Mesenchymal stem cell (in vitro differentiated cells and primary cell): ENCODE measurements at regions not wholly inside any gene's neighbourhood (a gene's known extent, or its start where the extent isn't known, plus 50 kb on each side); places are given as distances from the start of the nearest gene placed in this dataset.

Source experiments
- DNase-seq: peaks from one replicate; pipeline ENCODE4 v3.0.0-alpha.2; 2013
- H2AFZ ChIP-seq: one replicate; pipeline ENCODE4 v1.6.1; 2013; ENCODE audit warnings: low read depth, mild to moderate bottlenecking, control low read depth, inconsistent platforms, low read length, moderate library complexity
- H2AK5ac ChIP-seq: 2 replicates; pipeline ENCODE4 v1.6.1; 2013; ENCODE audit warnings: low read length, moderate library complexity, mild to moderate bottlenecking, inconsistent platforms; ENCODE audit not compliant: severe bottlenecking
- H2BK120ac ChIP-seq: one replicate; pipeline ENCODE4 v1.6.1; 2013; ENCODE audit warnings: low read depth, mild to moderate bottlenecking, inconsistent platforms, low read length, moderate library complexity
- H2BK12ac ChIP-seq, 2 experiments: one replicate each; pipeline ENCODE4 v1.6.1; 2013; ENCODE audit warnings: inconsistent platforms in 2 of 2, low read length in 2 of 2, mild to moderate bottlenecking in 2 of 2, moderate library complexity in 2 of 2, control low read depth in 1 of 2
- H2BK15ac ChIP-seq: one replicate; pipeline ENCODE4 v1.6.1; 2013; ENCODE audit warnings: mild to moderate bottlenecking, low read depth, inconsistent platforms; ENCODE audit not compliant: poor library complexity, severe bottlenecking
- H2BK5ac ChIP-seq: 2 replicates; pipeline ENCODE4 v1.6.1; 2013; ENCODE audit warnings: low read depth, mild to moderate bottlenecking, low read length, control low read depth, inconsistent platforms; ENCODE audit not compliant: poor library complexity, severe bottlenecking
- H3K14ac ChIP-seq, 2 experiments: one replicate each; pipeline ENCODE4 v1.6.1; 2013; ENCODE audit warnings: inconsistent platforms in 2 of 2, low read length in 2 of 2, control low read depth in 1 of 2, mild to moderate bottlenecking in 1 of 2, moderate library complexity in 1 of 2
- H3K18ac ChIP-seq, 2 experiments: one replicate each; pipeline ENCODE4 v1.6.1; 2013; ENCODE audit warnings: inconsistent platforms in 2 of 2, low read length in 2 of 2, control low read depth in 1 of 2, low read depth in 1 of 2, mild to moderate bottlenecking in 1 of 2
- H3K23ac ChIP-seq, 2 experiments: one replicate each; pipeline ENCODE4 v1.6.1; 2013; ENCODE audit warnings: inconsistent platforms in 2 of 2, low read length in 2 of 2, mild to moderate bottlenecking in 2 of 2, moderate library complexity in 2 of 2, control low read depth in 1 of 2
- H3K27ac ChIP-seq: 2 replicates; pipeline ENCODE4 v1.5.1; 2013; ENCODE audit warnings: mild to moderate bottlenecking, moderate library complexity, low read length, control low read depth, inconsistent platforms; ENCODE audit not compliant: poor library complexity, severe bottlenecking
- H3K27me3 ChIP-seq, 2 experiments: 2 replicates each; pipeline versions ENCODE4 v1.6.1 to v1.7.0; 2013; ENCODE audit warnings: low read length in 2 of 2, mild to moderate bottlenecking in 2 of 2, moderate library complexity in 2 of 2, control low read depth in 1 of 2, inconsistent platforms in 1 of 2; ENCODE audit not compliant: control insufficient read depth in 1 of 2, insufficient read depth in 1 of 2
- H3K36me3 ChIP-seq, 2 experiments: 2 replicates each; pipeline versions ENCODE4 v1.6.1 to v1.7.0; 2013; ENCODE audit warnings: low read length in 2 of 2, control low read depth in 1 of 2, inconsistent platforms in 1 of 2, low read depth in 1 of 2, mild to moderate bottlenecking in 1 of 2; ENCODE audit not compliant: insufficient read depth in 2 of 2, control insufficient read depth in 1 of 2
- H3K4ac ChIP-seq, 2 experiments: one replicate each; pipeline ENCODE4 v1.6.1; 2013; ENCODE audit warnings: inconsistent platforms in 2 of 2, low read length in 2 of 2, mild to moderate bottlenecking in 2 of 2, moderate library complexity in 2 of 2, control low read depth in 1 of 2, low read depth in 1 of 2
- H3K4me1 ChIP-seq: 2 replicates; pipeline ENCODE4 v1.6.1; 2013; ENCODE audit warnings: low read depth, low read length, control low read depth; ENCODE audit not compliant: control insufficient read depth, insufficient read depth
- H3K4me2 ChIP-seq: 2 replicates; pipeline ENCODE4 v1.6.1; 2013; ENCODE audit warnings: low read length, mild to moderate bottlenecking, inconsistent platforms; ENCODE audit not compliant: poor library complexity, severe bottlenecking
- H3K4me3 ChIP-seq, 2 experiments: 2 replicates each; pipeline versions ENCODE4 v1.5.1 to v1.7.0; 2013; ENCODE audit warnings: low read length in 2 of 2, mild to moderate bottlenecking in 2 of 2, control low read depth in 1 of 2, low read depth in 1 of 2; ENCODE audit not compliant: insufficient read depth in 1 of 2
- H3K79me1 ChIP-seq: replicated peaks from 2 replicates; pipeline ENCODE4 v1.6.1; 2013; ENCODE audit warnings: mild to moderate bottlenecking, control low read depth, low read length, inconsistent platforms; ENCODE audit not compliant: poor library complexity, severe bottlenecking
- H3K9ac ChIP-seq: 2 replicates; pipeline ENCODE4 v1.7.0; 2013; ENCODE audit warnings: mild to moderate bottlenecking, low read length, moderate library complexity
- H3K9me3 ChIP-seq: 2 replicates; pipeline ENCODE4 v1.7.0; 2013; ENCODE audit warnings: mild to moderate bottlenecking, low read length; ENCODE audit not compliant: control insufficient read depth
- H4K8ac ChIP-seq: one replicate; pipeline ENCODE4 v1.6.1; 2013; ENCODE audit warnings: inconsistent platforms, mild to moderate bottlenecking, low read length, moderate library complexity
- H4K91ac ChIP-seq: one replicate; pipeline ENCODE4 v1.6.1; 2013; ENCODE audit warnings: mild to moderate bottlenecking, low read length, inconsistent platforms
- WGBS: methylation state at CpG from one replicate; pipeline ENCODE4 v1.1.7; 2013; ENCODE audit warnings: mixed read lengths; 5-methylcytosine and 5-hydroxymethylcytosine counted together

GRCh38 chr2:47237375-47238334 is 61.3 kb upstream of the CALM2 start:
- Histone ChIP-seq H3K36me3 (no peaks in the 10 kb centered on the region), H3K4me2 (no peak overlapping the region), H3K23ac (no peak overlapping the region), H4K8ac (no peak overlapping the region), H3K4ac (no peak overlapping the region), H3K79me1 (peaks cover 1% of the 10 kb centered on the region), H2BK15ac (no peak overlapping the region), H3K9ac (no peak overlapping the region), H2BK12ac (peak overlapping the region in 1 of 2 experiments; percentile 70), H2BK5ac (no peak overlapping the region), H3K27ac (peak overlapping the region; percentile 18), H3K4me1 (peaks cover 22% of the 10 kb centered on the region), H2AK5ac (peak overlapping the region; percentile 46), H3K14ac (peak overlapping the region in 1 of 2 experiments; percentile 7), H4K91ac (no peak overlapping the region), H2BK120ac (no peak overlapping the region), H3K18ac (peak overlapping the region in 1 of 2 experiments; percentile 74), H2AFZ (no peak overlapping the region), H3K27me3 (peaks cover 0 to 4% of the 10 kb centered on the region in 2 experiments), H3K4me3 (no peak overlapping the region), H3K9me3 (no peaks in the 10 kb centered on the region)
- no peak for DNase-seq
- 56% methylated on average over 8 of the region's 12 CpGs for WGBS

- Histone ChIP-seq H2BK12ac (peak overlapping the region in 1 of 2 experiments; percentile 55), H3K4me3 (no peak overlapping the region), H3K36me3 (no peaks in the 10 kb centered on the region), H3K18ac (peak overlapping the region in 1 of 2 experiments; percentile 6), H3K4me2 (no peak overlapping the region), H4K91ac (no peak overlapping the region), H4K8ac (peak overlapping the region; percentile 9), H3K27me3 (peaks cover 0 to 4% of the 10 kb centered on the region in 2 experiments), H3K9me3 (no peaks in the 10 kb centered on the region), H2AK5ac (peak overlapping the region; percentile 83), H3K27ac (no peak overlapping the region), H2AFZ (no peak overlapping the region), H3K9ac (no peak overlapping the region), H3K14ac (no peak overlapping the region), H3K79me1 (peaks cover 1% of the 10 kb centered on the region), H2BK15ac (no peak overlapping the region), H2BK5ac (no peak overlapping the region), H3K23ac (no peak overlapping the region), H3K4me1 (peaks cover 26% of the 10 kb centered on the region), H2BK120ac (no peak overlapping the region), H3K4ac (no peak overlapping the region)
- DNase-seq = no peak
- WGBS = 87% methylated on average over 2 of the region's 2 CpGs
Measured at GRCh38 chr2:47236503-47237215, 60.3 kb upstream of the CALM2 start.

GRCh38 chr2:47235132-47235531 is 58.8 kb upstream of the CALM2 start:
- Histone ChIP-seq H4K8ac (no peak overlapping the region), H2BK15ac (no peak overlapping the region), H2BK120ac (no peak overlapping the region), H3K4me2 (no peak overlapping the region), H3K23ac (no peak overlapping the region), H2BK12ac (no peak overlapping the region), H3K27me3 (peaks cover 0 to 4% of the 10 kb centered on the region in 2 experiments), H3K18ac (peak overlapping the region in 1 of 2 experiments; percentile 34), H2AFZ (no peak overlapping the region), H3K79me1 (peaks cover 1% of the 10 kb centered on the region), H3K27ac (no peak overlapping the region), H2AK5ac (peak overlapping the region; percentile 28), H3K4me3 (no peak overlapping the region), H2BK5ac (no peak overlapping the region), H4K91ac (no peak overlapping the region), H3K4ac (no peak overlapping the region), H3K9me3 (no peaks in the 10 kb centered on the region), H3K9ac (no peak overlapping the region), H3K4me1 (peaks cover 26% of the 10 kb centered on the region), H3K14ac (no peak overlapping the region), H3K36me3 (no peaks in the 10 kb centered on the region)
- WGBS = 100% methylated on average over 2 of the region's 2 CpGs
- no peak for DNase-seq

- no peak for DNase-seq
- no peaks in the 10 kb centered on the region for H3K36me3 ChIP-seq
- peak overlapping the region in 1 of 2 experiments; percentile 50 for H2BK12ac ChIP-seq
- no peak overlapping the region for H2BK5ac ChIP-seq
- peak overlapping the region; percentile 84 for H2AK5ac ChIP-seq
- H3K27ac ChIP-seq = no peak overlapping the region
- no peaks in the 10 kb centered on the region for H3K9me3 ChIP-seq
- no peak overlapping the region for H4K91ac ChIP-seq
- no peak overlapping the region for H2BK15ac ChIP-seq
- no peak overlapping the region for H2AFZ ChIP-seq
- H3K4me3 ChIP-seq = no peak overlapping the region
- H4K8ac ChIP-seq = no peak overlapping the region
- peaks cover 1% of the 10 kb centered on the region for H3K79me1 ChIP-seq
- no peak overlapping the region for H3K9ac ChIP-seq
- H3K23ac ChIP-seq = no peak overlapping the region
- WGBS = 96% methylated on average over 6 of the region's 6 CpGs
- H3K4me1 ChIP-seq = peaks cover 25% of the 10 kb centered on the region
- H3K14ac ChIP-seq = no peak overlapping the region
- H3K18ac ChIP-seq = no peak overlapping the region
- no peak overlapping the region for H2BK120ac ChIP-seq
- H3K4ac ChIP-seq = no peak overlapping the region
- H3K27me3 ChIP-seq = peaks cover 0 to 4% of the 10 kb centered on the region in 2 experiments
- H3K4me2 ChIP-seq = no peak overlapping the region
Measured at GRCh38 chr2:47234456-47234855, 58.1 kb upstream of the CALM2 start.
